ENCODE measurements at regions not wholly inside any gene's neighbourhood (a gene's known extent, or its start where the extent isn't known, plus 50 kb on each side); places are given as distances from the start of the nearest gene placed in this dataset.
"Not testable (repeated sequence)": the region's sequence is repeated elsewhere in the genome, so short reads cannot be mapped to it uniquely, and the experiment has no call there.

DNA sequence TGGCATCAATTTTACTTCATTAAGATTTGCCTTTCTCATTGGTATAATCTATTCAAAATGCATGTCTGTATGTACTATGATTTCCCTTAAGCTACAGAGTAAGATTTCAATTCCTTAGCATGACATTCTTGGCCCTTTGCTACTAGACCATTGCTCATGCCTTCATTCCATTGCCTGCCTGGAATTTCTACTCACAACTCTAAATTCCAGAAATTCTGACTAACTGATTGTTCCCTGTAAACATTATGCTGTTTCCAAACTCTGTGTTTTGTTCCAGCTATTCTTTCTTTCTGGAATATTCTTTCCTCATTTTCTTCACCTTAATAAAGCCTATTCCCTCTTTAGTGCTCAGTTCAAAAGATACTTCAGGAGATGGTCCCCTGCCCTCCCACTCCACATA lies 568.8 kb upstream of the SEMA6A start:
- H3K27me3 Mint-ChIP-seq: no peaks in the 10 kb centered on the region
- H3K4me3 Mint-ChIP-seq: no peak overlapping the region
- H3K27ac Mint-ChIP-seq: no peak overlapping the region
- H3K36me3 Mint-ChIP-seq: no peaks in the 10 kb centered on the region
- H3K9me3 Mint-ChIP-seq (ENCODE audit: low read depth): peaks cover 4% of the 10 kb centered on the region
- no peaks in the 10 kb centered on the region for H3K4me1 Mint-ChIP-seq (ENCODE audit: low read depth)

DNA sequence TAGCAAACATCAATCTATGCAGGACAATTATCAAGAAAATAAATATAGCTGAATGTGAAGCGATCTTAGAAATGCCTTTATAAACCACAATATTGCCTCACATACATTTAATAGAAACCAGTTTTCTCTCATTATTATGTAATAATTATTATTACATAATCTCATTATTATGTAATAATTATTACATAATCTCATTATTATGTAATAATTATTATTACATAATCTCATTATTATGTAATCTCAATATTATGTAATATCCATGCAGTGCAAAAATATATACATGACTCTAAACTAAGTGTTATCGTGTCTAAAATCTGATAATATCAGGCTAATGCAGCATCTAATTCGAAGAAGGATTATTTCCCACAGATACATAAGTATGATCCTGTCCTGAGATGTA lies 563.9 kb upstream of the SEMA6A start:
- Mint-ChIP-seq H3K27me3 (no peaks in the 10 kb centered on the region), H3K36me3 (no peaks in the 10 kb centered on the region), H3K4me3 (no peak overlapping the region), H3K4me1 (ENCODE audit: low read depth) (no peaks in the 10 kb centered on the region), H3K27ac (no peak overlapping the region), H3K9me3 (ENCODE audit: low read depth) (peaks cover 4% of the 10 kb centered on the region)

DNA sequence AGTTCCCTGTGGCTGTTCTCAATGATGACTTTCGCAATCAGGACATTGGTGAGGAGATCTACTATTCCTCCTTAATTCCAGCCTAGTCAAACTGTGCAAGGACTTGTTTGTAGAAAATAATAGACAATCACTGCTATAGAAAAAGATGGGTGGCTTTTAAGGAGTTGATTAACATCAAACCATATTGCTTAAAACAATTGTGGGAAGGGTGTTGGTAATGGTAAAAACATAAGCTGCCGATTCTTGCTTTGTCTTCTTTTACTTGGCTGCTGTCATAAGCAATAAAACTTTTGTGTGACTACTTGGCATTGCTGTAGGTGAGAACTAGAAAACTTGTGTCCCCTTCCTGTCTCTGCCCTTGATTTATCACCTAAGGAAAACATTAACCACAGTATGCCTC lies 561.2 kb upstream of the SEMA6A start:
- Mint-ChIP-seq H3K9me3 (ENCODE audit: low read depth) (peaks cover 4% of the 10 kb centered on the region), H3K36me3 (no peaks in the 10 kb centered on the region), H3K27me3 (no peaks in the 10 kb centered on the region), H3K4me3 (no peak overlapping the region), H3K4me1 (ENCODE audit: low read depth) (no peaks in the 10 kb centered on the region), H3K27ac (no peak overlapping the region)

DNA sequence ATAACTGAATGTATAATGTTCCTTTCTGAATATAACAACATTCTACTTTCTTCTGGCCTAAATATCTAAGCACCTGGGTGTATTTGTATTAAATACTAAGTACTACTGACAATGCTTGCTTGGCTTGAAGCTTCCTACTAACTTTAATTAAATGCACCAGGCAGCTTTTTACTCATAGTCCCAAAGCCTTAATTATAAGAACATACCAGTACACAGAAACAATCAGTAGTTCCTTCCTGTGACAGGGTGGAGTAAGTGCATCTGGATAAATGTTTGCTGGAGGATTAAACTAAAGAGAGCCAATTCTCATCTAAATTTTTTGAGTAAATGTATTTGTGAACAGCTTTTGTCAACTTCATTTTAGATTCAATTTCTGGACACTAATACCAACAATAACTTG lies 558.6 kb upstream of the SEMA6A start:
- no peaks in the 10 kb centered on the region for H3K9me3 Mint-ChIP-seq (ENCODE audit: low read depth)
- H3K4me1 Mint-ChIP-seq (ENCODE audit: low read depth): no peaks in the 10 kb centered on the region
- no peaks in the 10 kb centered on the region for H3K36me3 Mint-ChIP-seq
- H3K27ac Mint-ChIP-seq: no peak overlapping the region
- no peaks in the 10 kb centered on the region for H3K27me3 Mint-ChIP-seq
- no peak overlapping the region for H3K4me3 Mint-ChIP-seq

DNA sequence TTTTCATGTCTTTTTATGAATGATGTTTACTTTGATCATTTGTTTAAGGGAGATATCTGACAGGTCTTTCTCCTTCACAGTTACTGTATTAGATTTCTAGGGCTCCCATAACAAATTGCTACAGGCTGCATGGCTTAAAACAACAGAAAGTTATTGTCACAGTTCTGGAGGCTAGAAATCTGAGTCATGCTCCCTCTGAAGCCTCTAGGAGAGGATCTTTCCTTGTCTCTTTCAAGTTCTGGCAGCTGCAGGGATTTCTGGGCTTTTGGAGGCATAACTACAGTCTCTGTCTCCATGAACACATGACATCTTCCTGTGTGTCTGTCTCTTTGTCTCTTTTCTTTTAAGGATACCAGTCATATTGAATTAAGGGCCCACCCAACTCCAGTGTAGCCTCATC lies 557.3 kb upstream of the SEMA6A start:
- H3K36me3 Mint-ChIP-seq: no peaks in the 10 kb centered on the region
- no peaks in the 10 kb centered on the region for H3K27me3 Mint-ChIP-seq
- H3K4me3 Mint-ChIP-seq: no peak overlapping the region
- H3K9me3 Mint-ChIP-seq (ENCODE audit: low read depth): no peaks in the 10 kb centered on the region
- H3K4me1 Mint-ChIP-seq (ENCODE audit: low read depth): no peaks in the 10 kb centered on the region
- no peak overlapping the region for H3K27ac Mint-ChIP-seq

DNA sequence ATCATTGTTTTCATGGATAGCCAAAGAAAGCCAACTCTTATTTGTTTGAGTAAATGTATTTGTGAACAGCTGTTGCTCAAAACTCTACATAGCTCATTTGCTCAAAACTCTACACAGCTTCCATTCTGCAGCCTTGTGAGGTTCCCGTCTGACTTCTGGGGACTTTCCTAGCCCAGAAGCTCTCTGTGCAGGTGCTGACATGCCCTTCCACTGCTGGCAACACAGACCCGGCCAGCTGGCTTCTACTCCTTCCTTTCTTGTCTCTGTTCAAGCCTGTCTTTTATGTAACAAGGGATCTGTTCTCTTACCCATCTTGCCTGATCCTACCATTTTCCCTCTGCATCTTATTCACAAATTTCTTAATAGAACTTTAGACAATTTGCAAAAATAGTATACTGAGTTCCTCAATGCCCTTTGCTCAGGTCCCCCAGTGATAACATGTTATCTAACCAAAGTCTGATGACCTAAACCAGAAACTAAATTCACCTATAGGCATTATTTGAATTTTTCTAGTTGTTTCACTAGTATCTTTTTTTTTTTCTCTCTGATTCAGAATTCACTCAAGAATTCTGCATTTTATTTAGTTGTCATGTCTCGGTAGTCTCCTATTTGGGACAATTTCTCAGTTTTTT lies 556.5 kb upstream of the SEMA6A start:
- Mint-ChIP-seq H3K4me3 (no peak overlapping the region), H3K27ac (no peak overlapping the region), H3K27me3 (no peaks in the 10 kb centered on the region), H3K9me3 (ENCODE audit: low read depth) (no peaks in the 10 kb centered on the region), H3K4me1 (ENCODE audit: low read depth) (no peaks in the 10 kb centered on the region), H3K36me3 (no peaks in the 10 kb centered on the region)

DNA sequence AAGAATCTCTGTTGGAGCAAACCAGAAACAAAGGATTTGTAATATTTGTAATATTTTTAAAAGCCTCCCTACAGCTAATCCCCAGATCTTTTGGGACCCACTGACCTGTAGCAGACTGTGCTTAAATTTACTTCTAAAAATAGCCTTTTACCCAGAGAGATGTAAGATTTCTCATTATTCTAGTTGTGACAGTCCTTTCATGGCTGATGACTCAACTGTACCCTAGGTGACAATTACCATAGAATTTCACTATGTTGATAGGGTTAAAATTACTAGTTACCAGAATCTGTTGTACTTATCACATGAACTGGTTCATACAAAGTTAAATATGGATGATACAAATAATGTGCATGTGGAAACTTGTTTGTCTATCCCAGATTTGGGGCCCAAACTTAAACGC lies 543.9 kb upstream of the SEMA6A start:
- Mint-ChIP-seq H3K27ac (no peak overlapping the region), H3K4me1 (ENCODE audit: low read depth) (no peaks in the 10 kb centered on the region), H3K9me3 (ENCODE audit: low read depth) (no peaks in the 10 kb centered on the region), H3K36me3 (no peaks in the 10 kb centered on the region), H3K27me3 (no peaks in the 10 kb centered on the region), H3K4me3 (no peak overlapping the region)

DNA sequence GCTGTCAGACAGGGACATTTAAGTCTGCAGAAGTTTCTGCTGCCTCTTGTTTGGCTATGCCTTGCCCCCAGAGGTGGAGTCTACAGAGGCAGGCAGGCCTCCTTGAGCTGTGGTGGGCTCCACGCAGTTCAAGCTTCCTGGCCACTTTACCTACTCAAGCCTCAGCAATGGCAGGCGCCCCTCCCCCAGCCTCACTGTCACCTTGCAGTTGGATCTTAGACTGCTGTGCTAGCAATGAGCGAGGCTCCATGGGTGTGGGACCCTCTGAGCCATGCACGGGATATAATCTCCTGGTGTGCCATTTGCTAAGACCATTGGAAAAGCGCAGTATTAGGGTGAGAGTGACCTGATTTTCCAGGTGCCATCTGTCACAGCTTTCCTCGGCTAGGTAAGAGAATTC lies 542.7 kb upstream of the SEMA6A start:
- H3K27me3 Mint-ChIP-seq; H3K4me3 Mint-ChIP-seq; H3K36me3 Mint-ChIP-seq; H3K27ac Mint-ChIP-seq; H3K4me1 Mint-ChIP-seq (ENCODE audit: low read depth); H3K9me3 Mint-ChIP-seq (ENCODE audit: low read depth): not testable (repeated sequence)

DNA sequence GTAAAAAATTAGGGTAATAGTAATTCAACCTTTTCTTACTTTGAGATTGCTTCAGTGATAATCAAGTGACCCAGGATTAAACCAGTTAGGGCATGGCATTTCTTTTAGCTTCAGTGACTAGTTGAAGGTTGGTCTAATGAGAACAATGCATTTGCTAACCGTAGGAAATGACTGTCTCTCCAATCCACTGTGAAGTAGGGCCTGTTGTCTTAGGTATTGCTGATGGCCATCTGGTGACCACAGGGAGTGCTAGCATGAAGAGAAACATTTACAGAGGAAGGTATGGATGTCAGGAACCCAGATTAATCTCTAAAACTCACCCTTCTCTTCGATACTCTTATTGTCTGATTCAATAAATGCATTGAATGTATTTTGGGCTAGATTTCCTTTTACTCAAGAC lies 535.9 kb upstream of the SEMA6A start:
- peaks cover 5% of the 10 kb centered on the region for H3K9me3 Mint-ChIP-seq (ENCODE audit: low read depth)
- H3K27me3 Mint-ChIP-seq: no peaks in the 10 kb centered on the region
- no peak overlapping the region for H3K27ac Mint-ChIP-seq
- no peaks in the 10 kb centered on the region for H3K36me3 Mint-ChIP-seq
- H3K4me3 Mint-ChIP-seq: no peak overlapping the region
- no peaks in the 10 kb centered on the region for H3K4me1 Mint-ChIP-seq (ENCODE audit: low read depth)

DNA sequence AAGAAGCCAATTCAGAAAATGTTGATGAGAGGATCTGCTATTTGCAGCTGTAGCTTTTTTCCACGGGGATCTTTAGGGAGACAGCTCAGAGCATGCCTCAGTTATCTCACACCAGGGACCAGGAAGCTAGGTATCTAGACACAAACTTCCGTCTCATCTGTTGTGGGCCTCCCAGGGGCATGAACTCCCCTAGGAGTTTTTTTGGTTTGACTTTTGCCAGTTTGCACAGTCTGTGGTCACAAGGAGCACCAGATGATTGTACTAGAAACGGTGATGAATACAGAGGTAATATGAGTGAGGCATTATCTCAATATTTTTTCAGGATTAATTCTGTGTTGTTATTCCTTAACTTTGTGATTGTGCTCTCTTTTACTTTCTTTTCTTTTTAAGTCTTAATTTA lies 533.2 kb upstream of the SEMA6A start:
- H3K36me3 Mint-ChIP-seq: no peaks in the 10 kb centered on the region
- no peaks in the 10 kb centered on the region for H3K4me1 Mint-ChIP-seq (ENCODE audit: low read depth)

DNA sequence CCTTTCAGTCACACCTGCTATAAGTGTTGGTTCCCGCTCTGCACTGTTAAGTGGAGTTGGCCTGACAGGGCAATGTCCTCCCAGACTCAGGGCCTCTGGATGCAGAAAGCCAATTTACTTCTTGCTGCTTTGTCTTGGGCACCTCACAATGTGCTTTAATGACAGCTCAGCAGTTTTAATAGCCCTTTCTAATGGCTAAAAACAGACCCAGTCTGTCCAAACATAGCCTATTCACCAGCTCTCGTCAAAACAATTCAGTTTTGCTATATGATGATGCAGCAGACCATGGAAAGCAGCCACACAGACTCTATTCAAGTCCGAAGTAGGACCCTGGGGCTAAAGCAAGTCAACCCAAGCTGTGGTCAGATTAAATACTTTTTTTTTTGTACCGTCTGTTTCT lies 529.1 kb upstream of the SEMA6A start:
- Mint-ChIP-seq H3K27me3 (no peaks in the 10 kb centered on the region), H3K4me1 (ENCODE audit: low read depth) (no peaks in the 10 kb centered on the region), H3K36me3 (no peaks in the 10 kb centered on the region)

More for the DNA sequence above, 533.2 kb upstream of the SEMA6A start:
- no peak overlapping the region for H3K4me3 Mint-ChIP-seq
- no peaks in the 10 kb centered on the region for H3K27me3 Mint-ChIP-seq
- no peak overlapping the region for H3K27ac Mint-ChIP-seq
- peaks cover 5% of the 10 kb centered on the region for H3K9me3 Mint-ChIP-seq (ENCODE audit: low read depth)

DNA sequence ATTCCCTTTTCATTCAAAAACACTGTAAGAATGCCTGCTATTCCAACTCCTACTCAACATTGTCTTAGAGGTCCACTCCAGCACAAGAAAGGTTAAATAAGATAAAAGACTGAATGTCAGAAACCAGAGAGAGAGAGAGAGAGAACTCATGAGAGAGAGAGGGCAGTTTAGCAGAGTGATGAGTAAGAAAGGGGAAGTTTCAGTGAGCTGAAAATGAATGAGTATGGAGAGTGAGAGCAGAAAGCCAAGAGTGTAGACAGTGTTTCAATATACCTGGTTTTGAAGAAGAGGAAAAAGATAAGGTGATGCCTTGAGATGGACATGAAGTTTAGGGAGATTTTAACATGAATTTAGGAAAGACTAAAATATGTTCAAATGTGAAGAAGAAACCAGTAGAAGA lies 528.0 kb upstream of the SEMA6A start:
- H3K27me3 Mint-ChIP-seq: no peaks in the 10 kb centered on the region
- no peak overlapping the region for H3K4me3 Mint-ChIP-seq
- H3K4me1 Mint-ChIP-seq (ENCODE audit: low read depth): no peaks in the 10 kb centered on the region
- peaks cover 3% of the 10 kb centered on the region for H3K9me3 Mint-ChIP-seq (ENCODE audit: low read depth)
- no peaks in the 10 kb centered on the region for H3K36me3 Mint-ChIP-seq
- no peak overlapping the region for H3K27ac Mint-ChIP-seq

More for the DNA sequence above, 529.1 kb upstream of the SEMA6A start:
- H3K4me3 Mint-ChIP-seq: no peak overlapping the region
- no peak overlapping the region for H3K27ac Mint-ChIP-seq
- H3K9me3 Mint-ChIP-seq (ENCODE audit: low read depth): peaks cover 5% of the 10 kb centered on the region

DNA sequence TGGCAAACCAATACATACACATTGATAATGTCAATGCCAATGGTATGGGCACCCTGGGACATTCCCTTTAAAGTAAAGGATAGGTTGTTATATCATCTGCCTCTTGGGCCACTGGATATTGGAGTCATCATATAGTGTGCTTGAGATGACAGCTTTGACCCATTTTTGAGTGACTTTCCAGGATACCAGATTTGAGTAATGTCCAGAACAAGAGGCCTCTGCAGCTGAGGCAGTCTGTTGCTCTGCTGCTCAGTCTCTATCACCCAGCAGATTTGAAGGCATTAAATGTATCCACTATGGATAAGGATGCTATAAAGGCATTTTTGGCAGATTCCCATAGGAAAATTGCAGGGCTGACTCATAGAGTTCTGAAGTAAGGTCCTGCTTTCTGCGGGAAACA lies 525.6 kb upstream of the SEMA6A start:
- Mint-ChIP-seq H3K36me3 (no peaks in the 10 kb centered on the region), H3K27me3 (no peaks in the 10 kb centered on the region), H3K4me3 (no peak overlapping the region), H3K9me3 (ENCODE audit: low read depth) (no peaks in the 10 kb centered on the region), H3K4me1 (ENCODE audit: low read depth) (no peaks in the 10 kb centered on the region), H3K27ac (no peak overlapping the region)

DNA sequence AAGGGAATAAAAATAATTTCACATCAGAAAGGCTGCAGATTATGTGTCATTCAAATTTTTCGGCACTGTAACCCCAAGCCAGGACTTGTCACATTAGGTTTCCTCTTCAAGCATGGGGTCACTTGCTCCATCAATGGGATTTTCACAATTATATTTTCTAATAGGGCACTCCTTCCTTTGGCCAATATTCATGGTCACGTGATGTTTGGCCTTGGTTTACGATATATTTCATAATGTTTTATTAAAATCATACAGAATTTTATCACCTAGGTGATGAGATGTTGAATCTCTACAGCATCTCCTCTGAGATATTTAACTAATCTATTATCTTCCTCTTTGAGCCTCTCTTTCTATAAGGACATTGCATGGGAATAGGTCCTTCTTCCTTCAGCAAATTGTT lies 523.5 kb upstream of the SEMA6A start:
- Mint-ChIP-seq H3K4me3 (no peak overlapping the region), H3K36me3 (no peaks in the 10 kb centered on the region), H3K4me1 (ENCODE audit: low read depth) (no peaks in the 10 kb centered on the region), H3K9me3 (ENCODE audit: low read depth) (peaks cover 4% of the 10 kb centered on the region), H3K27ac (no peak overlapping the region), H3K27me3 (no peaks in the 10 kb centered on the region)

DNA sequence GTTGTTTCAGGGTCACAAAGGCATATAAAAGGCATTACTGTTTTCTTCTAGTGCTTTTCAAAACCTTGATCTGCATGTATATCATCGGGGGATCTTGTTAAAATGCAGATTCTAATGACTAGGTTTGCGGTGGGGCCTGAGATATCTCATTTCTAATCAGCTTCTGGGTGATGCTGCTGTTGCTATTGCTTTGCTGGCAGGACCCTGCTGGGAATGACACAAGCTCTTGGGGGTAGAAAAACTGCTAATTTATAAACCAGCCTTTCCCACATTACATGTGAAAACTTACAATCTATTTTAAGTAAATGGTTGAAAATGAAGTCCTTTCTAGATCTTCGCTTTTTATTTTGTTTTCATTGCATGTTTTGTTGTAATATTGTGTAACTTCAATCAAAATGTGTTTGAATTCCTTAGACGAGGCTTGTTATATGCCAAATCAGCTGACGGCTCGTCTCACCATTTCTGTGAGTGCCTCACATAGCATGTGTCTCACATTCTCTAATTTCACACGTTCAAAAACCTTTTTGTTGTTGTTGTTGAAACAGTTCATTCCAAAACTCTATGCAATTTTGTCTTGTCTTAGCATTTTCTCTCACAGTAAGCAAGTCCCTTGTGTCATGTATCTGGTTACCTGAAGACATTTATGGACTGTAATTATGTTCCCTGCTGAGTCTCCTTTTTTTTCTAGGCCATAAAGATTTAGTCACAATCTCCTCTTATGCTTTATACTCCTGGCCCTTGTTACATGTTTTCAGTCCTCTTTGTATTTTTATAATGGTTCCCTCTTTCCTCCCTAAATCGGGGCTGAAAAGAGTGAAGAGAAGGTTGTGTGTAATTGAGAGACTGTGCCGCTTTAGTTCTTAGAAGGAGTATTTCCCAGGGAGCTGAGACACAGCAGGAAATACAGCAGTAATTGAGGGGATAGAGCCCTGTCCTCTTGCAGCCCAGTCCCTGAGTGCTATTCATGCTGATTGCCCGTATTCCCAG lies 521.0 kb upstream of the SEMA6A start:
- Mint-ChIP-seq H3K9me3 (ENCODE audit: low read depth) (peaks cover 4% of the 10 kb centered on the region), H3K27ac (no peak overlapping the region), H3K36me3 (no peaks in the 10 kb centered on the region), H3K4me3 (no peak overlapping the region), H3K27me3 (no peaks in the 10 kb centered on the region), H3K4me1 (ENCODE audit: low read depth) (no peaks in the 10 kb centered on the region)
